Loucy (cell line): ENCODE measurements at regions not wholly inside any gene's neighbourhood (a gene's known extent, or its start where the extent isn't known, plus 50 kb on each side); places are given as distances from the start of the nearest gene placed in this dataset.

Source experiments
- H2AFZ ChIP-seq: fragments of 200-600 bp; sonication (generic); 2 replicates; pipeline ENCODE4 v1.6.0; 2016; ENCODE audit warnings: antibody characterized with exemption, mild to moderate bottlenecking, low read length, moderate library complexity
- H3F3A ChIP-seq: fragments of 200-600 bp; 2 replicates; pipeline ENCODE4 v1.6.0; 2016; ENCODE audit warnings: antibody characterized with exemption, low read depth, mild to moderate bottlenecking
- H3K27me3 ChIP-seq: fragments of 200-600 bp; sonication (generic); 2 replicates; pipeline ENCODE4 v1.6.1; 2014; ENCODE audit warnings: low read length, mild to moderate bottlenecking; ENCODE audit not compliant: insufficient read depth, poor library complexity, severe bottlenecking
- H3K36me3 ChIP-seq: fragments of 200-600 bp; sonication (generic); 2 replicates; pipeline ENCODE4 v1.6.1; 2016; ENCODE audit warnings: low read length; ENCODE audit not compliant: insufficient read depth
- H3K4me1 ChIP-seq: fragments of 200-600 bp; sonication (generic); 2 replicates; pipeline ENCODE4 v1.5.1; 2014; ENCODE audit warnings: low read length, mild to moderate bottlenecking; ENCODE audit not compliant: insufficient read depth, poor library complexity, severe bottlenecking
- H3K4me2 ChIP-seq: fragments of 200-600 bp; sonication (generic); 2 replicates; pipeline ENCODE4 v1.6.0; 2014; ENCODE audit warnings: antibody characterized with exemption, low read length, low read depth, mild to moderate bottlenecking; ENCODE audit not compliant: poor library complexity, severe bottlenecking
- H3K4me3 ChIP-seq: fragments of 200-600 bp; sonication (generic); 2 replicates; pipeline ENCODE4 v1.5.1; 2014; ENCODE audit warnings: low read length, mild to moderate bottlenecking, mixed read lengths; ENCODE audit not compliant: poor library complexity, severe bottlenecking
- H3K79me2 ChIP-seq: fragments of 200-600 bp; sonication (generic); 2 replicates; pipeline ENCODE4 v1.6.1; 2014; ENCODE audit warnings: low read length; ENCODE audit not compliant: insufficient read depth
- H3K9ac ChIP-seq: fragments of 200-600 bp; sonication (generic); 2 replicates; pipeline ENCODE4 v1.6.0; 2014; ENCODE audit warnings: mild to moderate bottlenecking, low read depth, low read length, moderate library complexity; ENCODE audit not compliant: poor library complexity, severe bottlenecking
- H3K9me2 ChIP-seq: fragments of 200-600 bp; sonication (generic); replicated peaks from 2 replicates; pipeline ENCODE4 v1.6.1; 2016; ENCODE audit warnings: low read depth, low read length, mixed read lengths
- H3K9me3 ChIP-seq: fragments of 200-600 bp; sonication (generic); 2 replicates; pipeline ENCODE4 v1.6.1; 2014; ENCODE audit warnings: mild to moderate bottlenecking, antibody characterized with exemption, low read length, low read depth; ENCODE audit not compliant: insufficient read depth
- H4K20me1 ChIP-seq: fragments of 200-600 bp; sonication (generic); 2 replicates; pipeline ENCODE4 v1.6.0; 2014; ENCODE audit warnings: antibody characterized with exemption, low read length, mild to moderate bottlenecking; ENCODE audit not compliant: insufficient read depth, poor library complexity, severe bottlenecking
- CTCF ChIP-seq: fragments of 200-600 bp; sonication (generic); conservative IDR thresholded peaks from 2 replicates; pipeline ENCODE4 v1.5.1; 2014; ENCODE audit warnings: mild to moderate bottlenecking, antibody characterized with exemption, low read length
- EZH2phosphoT487 ChIP-seq: fragments of 200-600 bp; IDR thresholded peaks from 2 replicates; pipeline ENCODE4 v1.6.1; 2018; ENCODE audit warnings: antibody characterized with exemption, mild to moderate bottlenecking, moderate library complexity, borderline replicate concordance

GRCh38 chr7:94104301-94104700 lies 100.1 kb upstream of the BET1 start:
- no peak overlapping the region for H3K4me2 ChIP-seq
- no peaks in the 10 kb centered on the region for H3F3A ChIP-seq
- H3K4me3 ChIP-seq, result no peak overlapping the region
- H3K9me3 ChIP-seq, result no peaks in the 10 kb centered on the region
- no peaks in the 10 kb centered on the region for H4K20me1 ChIP-seq
- no peaks in the 10 kb centered on the region for H3K36me3 ChIP-seq
- H3K79me2 ChIP-seq, result no peaks in the 10 kb centered on the region
- no peaks in the 10 kb centered on the region for H3K4me1 ChIP-seq
- no peaks in the 10 kb centered on the region for H3K9me2 ChIP-seq
- H3K27me3 ChIP-seq, result no peaks in the 10 kb centered on the region
- H3K9ac ChIP-seq, result no peak overlapping the region
- TF ChIP-seq EZH2phosphoT487 (no peak), CTCF (no peak)
- no peak overlapping the region for H2AFZ ChIP-seq

DNA sequence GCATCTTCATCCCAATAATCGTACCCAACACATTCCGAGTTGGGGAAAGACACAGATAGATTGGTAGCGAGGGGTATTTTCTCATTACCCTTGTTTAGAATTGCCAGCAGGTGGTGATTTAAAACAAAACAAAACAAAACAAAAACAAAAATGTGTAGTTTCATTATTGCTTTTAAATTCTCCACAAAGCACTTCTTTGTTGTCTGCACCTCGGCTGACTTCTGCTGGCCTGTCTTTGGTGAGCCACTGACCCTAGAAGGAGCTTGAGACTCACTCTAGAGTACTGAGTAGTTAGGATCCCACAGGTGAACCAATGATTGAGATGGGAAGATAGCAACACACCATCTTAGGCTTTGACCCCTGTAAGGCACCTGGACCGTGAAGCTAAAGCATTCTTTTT lies 105.4 kb upstream of the BET1 start:
- no peaks in the 10 kb centered on the region for H3K36me3 ChIP-seq
- H3K27me3 ChIP-seq, result no peaks in the 10 kb centered on the region
- TF ChIP-seq EZH2phosphoT487 (no peak), CTCF (no peak)
- H2AFZ ChIP-seq, result no peak overlapping the region
- H3K4me1 ChIP-seq, result no peaks in the 10 kb centered on the region
- H3K79me2 ChIP-seq, result no peaks in the 10 kb centered on the region
- H3F3A ChIP-seq, result no peaks in the 10 kb centered on the region
- no peak overlapping the region for H3K4me2 ChIP-seq
- no peaks in the 10 kb centered on the region for H3K9me3 ChIP-seq
- no peaks in the 10 kb centered on the region for H4K20me1 ChIP-seq
- no peaks in the 10 kb centered on the region for H3K9me2 ChIP-seq
- no peak overlapping the region for H3K9ac ChIP-seq
- H3K4me3 ChIP-seq, result no peak overlapping the region

DNA sequence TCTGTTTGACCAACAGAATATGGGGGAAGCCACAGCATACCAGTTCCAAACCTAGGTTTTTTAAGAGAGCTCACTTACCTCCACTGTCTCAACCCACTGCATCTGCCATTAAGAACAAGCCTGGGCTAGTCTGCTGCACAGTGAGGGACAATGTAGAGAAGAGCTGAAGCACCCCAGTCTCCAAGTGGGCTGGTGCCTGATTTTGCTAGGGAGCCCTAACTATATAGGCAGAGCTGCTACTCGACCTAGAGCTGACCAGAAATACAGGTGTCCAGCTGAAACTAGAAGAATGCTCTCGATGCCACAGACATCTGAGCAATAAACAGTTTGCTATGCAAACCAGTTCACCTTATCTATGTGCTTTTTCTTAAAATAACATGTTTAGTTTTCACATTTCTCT lies 106.9 kb upstream of the BET1 start:
- TF ChIP-seq CTCF (no peak), EZH2phosphoT487 (no peak)
- H3K79me2 ChIP-seq, result no peaks in the 10 kb centered on the region

More for the DNA sequence above, 106.9 kb upstream of the BET1 start:
- no peak overlapping the region for H3K4me3 ChIP-seq
- no peak overlapping the region for H2AFZ ChIP-seq
- no peaks in the 10 kb centered on the region for H3K9me3 ChIP-seq
- H3K4me2 ChIP-seq, result no peak overlapping the region
- H3K9me2 ChIP-seq, result no peaks in the 10 kb centered on the region
- no peaks in the 10 kb centered on the region for H4K20me1 ChIP-seq
- no peak overlapping the region for H3K9ac ChIP-seq
- no peaks in the 10 kb centered on the region for H3K4me1 ChIP-seq
- H3K27me3 ChIP-seq, result no peaks in the 10 kb centered on the region
- no peaks in the 10 kb centered on the region for H3F3A ChIP-seq
- no peaks in the 10 kb centered on the region for H3K36me3 ChIP-seq
